H9 (cell line): ENCODE measurements at regions not wholly inside any gene's neighbourhood (a gene's known extent, or its start where the extent isn't known, plus 50 kb on each side); places are given as distances from the start of the nearest gene placed in this dataset.

Experiments used
- DNase-seq: peaks from one replicate; pipeline ENCODE4 v3.0.0-alpha.2; 2017
- H2AFZ ChIP-seq: one replicate; pipeline ENCODE4 v1.6.1; 2013; ENCODE audit warnings: mild to moderate bottlenecking, low read length, control low read depth, moderate library complexity
- H2AK5ac ChIP-seq: 2 replicates; pipeline ENCODE4 v1.6.1; 2013; ENCODE audit warnings: low read length, control low read depth, mixed read lengths; ENCODE audit not compliant: insufficient read length
- H2BK120ac ChIP-seq: one replicate; pipeline ENCODE4 v1.6.1; 2013; ENCODE audit warnings: low read depth, mild to moderate bottlenecking, low read length, control low read depth, inconsistent platforms; ENCODE audit not compliant: poor library complexity, severe bottlenecking
- H2BK12ac ChIP-seq: 2 replicates; pipeline ENCODE4 v1.6.1; 2013; ENCODE audit warnings: low read length, control low read depth, mixed read lengths, low read depth; ENCODE audit not compliant: insufficient read length
- H2BK15ac ChIP-seq: 2 replicates; pipeline ENCODE4 v1.6.1; 2013; ENCODE audit warnings: low read depth, low read length, control low read depth
- H2BK20ac ChIP-seq: one replicate; pipeline ENCODE4 v1.6.1; 2013; ENCODE audit warnings: low read depth, mild to moderate bottlenecking, low read length, control low read depth, inconsistent platforms; ENCODE audit not compliant: poor library complexity, severe bottlenecking
- H2BK5ac ChIP-seq: 2 replicates; pipeline ENCODE4 v1.6.1; 2013; ENCODE audit warnings: low read length, control low read depth, mixed read lengths; ENCODE audit not compliant: insufficient read length
- H3K14ac ChIP-seq: 2 replicates; pipeline ENCODE4 v1.6.1; 2013; ENCODE audit warnings: low read length, control low read depth; ENCODE audit not compliant: insufficient read depth
- H3K18ac ChIP-seq: 2 replicates; pipeline ENCODE4 v1.6.1; 2013; ENCODE audit warnings: low read depth, mild to moderate bottlenecking, mixed read lengths, low read length, control low read depth; ENCODE audit not compliant: insufficient read length
- H3K23ac ChIP-seq: 2 replicates; pipeline ENCODE4 v1.6.1; 2013; ENCODE audit warnings: low read length, control low read depth, mixed read lengths, low read depth; ENCODE audit not compliant: insufficient read length
- H3K23me2 ChIP-seq: 2 replicates; pipeline ENCODE4 v1.6.1; 2013; ENCODE audit warnings: low read depth, mild to moderate bottlenecking, mixed read lengths, low read length, control low read depth; ENCODE audit not compliant: insufficient read length, poor library complexity, severe bottlenecking
- H3K27ac ChIP-seq: 2 replicates; pipeline ENCODE4 v1.5.1; 2013; ENCODE audit warnings: low read length, control low read depth, mixed read lengths, low read depth; ENCODE audit not compliant: insufficient read length
- H3K27me3 ChIP-seq: 2 replicates; pipeline ENCODE4 v1.6.1; 2013; ENCODE audit warnings: low read length, control low read depth, inconsistent platforms; ENCODE audit not compliant: insufficient read depth
- H3K4ac ChIP-seq: 2 replicates; pipeline ENCODE4 v1.6.1; 2013; ENCODE audit warnings: low read depth, mild to moderate bottlenecking, control low read depth, inconsistent platforms, low read length, moderate library complexity
- H3K4me1 ChIP-seq: 2 replicates; pipeline ENCODE4 v1.6.1; 2013; ENCODE audit warnings: low read length, control low read depth, inconsistent platforms; ENCODE audit not compliant: insufficient read depth
- H3K4me2 ChIP-seq: 2 replicates; pipeline ENCODE4 v1.6.1; 2013; ENCODE audit warnings: low read length, control low read depth, mixed read lengths; ENCODE audit not compliant: insufficient read length, insufficient read depth
- H3K56ac ChIP-seq: 2 replicates; pipeline ENCODE4 v1.6.1; 2013; ENCODE audit warnings: low read depth, mild to moderate bottlenecking, mixed read lengths, low read length, control low read depth; ENCODE audit not compliant: insufficient read length
- H3K79me1 ChIP-seq: 2 replicates; pipeline ENCODE4 v1.6.1; 2013; ENCODE audit warnings: low read depth, mild to moderate bottlenecking, moderate library complexity, low read length, control low read depth, inconsistent platforms; ENCODE audit not compliant: insufficient read depth, poor library complexity, severe bottlenecking
- H3K79me2 ChIP-seq: 2 replicates; pipeline ENCODE4 v1.6.1; 2013; ENCODE audit warnings: low read length, control low read depth, inconsistent platforms; ENCODE audit not compliant: insufficient read depth
- H3K9ac ChIP-seq: 2 replicates; pipeline ENCODE4 v1.6.1; 2013; ENCODE audit warnings: low read length, control low read depth, mixed read lengths; ENCODE audit not compliant: insufficient read length; ENCODE audit errors: extremely low read depth
- H3K9me3 ChIP-seq: one replicate; pipeline ENCODE4 v1.6.1; 2013; ENCODE audit warnings: low read depth, low read length, inconsistent platforms; ENCODE audit not compliant: control insufficient read depth
- H3T11ph ChIP-seq: one replicate; pipeline ENCODE4 v1.6.1; 2013; ENCODE audit warnings: mild to moderate bottlenecking, low read length, control low read depth, inconsistent platforms
- H4K20me1 ChIP-seq: one replicate; pipeline ENCODE4 v1.6.1; 2013; ENCODE audit not compliant: control insufficient read depth, insufficient read length, insufficient read depth
- H4K5ac ChIP-seq: 2 replicates; pipeline ENCODE4 v1.6.1; 2013; ENCODE audit warnings: low read depth, mild to moderate bottlenecking, mixed read lengths, low read length, control low read depth; ENCODE audit not compliant: insufficient read length
- H4K8ac ChIP-seq: replicated peaks from 2 replicates; pipeline ENCODE4 v1.6.1; 2013; ENCODE audit warnings: low read length, control low read depth, mixed read lengths, low read depth; ENCODE audit not compliant: insufficient read length
- H4K91ac ChIP-seq: 2 replicates; pipeline ENCODE4 v1.6.1; 2013; ENCODE audit warnings: low read depth, mild to moderate bottlenecking, moderate library complexity, mixed read lengths, low read length, control low read depth; ENCODE audit not compliant: insufficient read length
- H3K27ac Mint-ChIP-seq, 3 experiments: 2 replicates in 2 of 3; 3 replicates in 1 of 3; pipeline ENCODE4 v1.8.0; 2020 to 2021; ENCODE audit warnings: mixed read lengths in 3 of 3, mild to moderate bottlenecking in 1 of 3, moderate library complexity in 1 of 3
- H3K27me3 Mint-ChIP-seq: 2 replicates; pipeline ENCODE4 v1.8.0; 2021; ENCODE audit warnings: low read depth, mild to moderate bottlenecking, moderate library complexity, mixed read lengths
- H3K36me3 Mint-ChIP-seq, 3 experiments: 2 replicates in 2 of 3; 3 replicates in 1 of 3; pipeline ENCODE4 v1.8.0; 2020 to 2021; ENCODE audit warnings: low read depth in 3 of 3, mixed read lengths in 3 of 3; ENCODE audit not compliant: insufficient read depth in 1 of 3
- H3K4me1 Mint-ChIP-seq, 2 experiments: 2 replicates each; pipeline ENCODE4 v1.8.0; 2020; ENCODE audit warnings: mixed read lengths in 2 of 2
- H3K4me3 Mint-ChIP-seq, 2 experiments: 2 replicates in 1 of 2; 3 replicates in 1 of 2; pipeline ENCODE4 v1.8.0; 2020 to 2021; ENCODE audit warnings: mild to moderate bottlenecking in 2 of 2, mixed read lengths in 2 of 2, moderate library complexity in 1 of 2
- H3K9me3 Mint-ChIP-seq, 2 experiments: 2 replicates in 1 of 2; 3 replicates in 1 of 2; pipeline ENCODE4 v1.8.0; 2020; ENCODE audit warnings: mild to moderate bottlenecking in 2 of 2, mixed read lengths in 2 of 2, moderate library complexity in 1 of 2
- CTCF ChIP-seq: fragments of 200-600 bp; sonication (generic); conservative IDR thresholded peaks from 3 replicates; pipeline ENCODE4 v1.8.0; 2021; ENCODE audit warnings: antibody characterized with exemption, mild to moderate bottlenecking
- WGBS: extraction: QIAGEN DNeasy Blood & Tissue Kit; methylation state at CpG from one replicate; pipeline ENCODE4 v1.1.7; 2013; ENCODE audit warnings: missing lambda C conversion rate, low lambda C conversion rate, mixed read lengths; ENCODE audit not compliant: insufficient read length; ENCODE audit errors: extremely low coverage; 5-methylcytosine and 5-hydroxymethylcytosine counted together

DNA sequence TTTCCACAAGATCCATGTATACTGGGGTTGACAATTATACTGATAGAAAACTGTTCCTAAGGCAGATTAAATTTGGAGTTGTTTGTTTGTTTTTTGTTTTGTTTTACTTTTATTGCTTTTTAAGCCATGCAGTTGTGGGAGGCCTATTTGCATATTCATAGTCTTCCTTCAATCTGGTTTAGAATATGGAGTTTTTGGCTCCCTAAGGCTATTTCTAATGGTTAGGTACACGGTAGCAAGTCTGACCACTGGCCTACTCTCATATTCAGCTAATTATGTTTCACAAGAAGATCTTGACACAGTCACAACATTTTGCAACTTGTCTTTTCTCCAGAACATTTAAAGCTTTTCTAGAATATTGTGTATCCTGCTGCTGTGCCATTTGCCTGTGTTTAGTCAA is 725.5 kb downstream of the PCDH18 start:
- Histone ChIP-seq H3K4ac (no peak overlapping the region), H3K23me2 (no peaks in the 10 kb centered on the region), H3K9ac (no peak overlapping the region), H4K8ac (no peak overlapping the region), H3K23ac (no peak overlapping the region), H2BK5ac (no peak overlapping the region), H3K79me2 (no peaks in the 10 kb centered on the region), H2AFZ (no peak overlapping the region), H3K27me3 (no peaks in the 10 kb centered on the region; the same call in 1 of the 2 replicates), H2BK15ac (no peak overlapping the region), H4K5ac (no peak overlapping the region), H3K9me3 (no peaks in the 10 kb centered on the region), H2AK5ac (no peak overlapping the region), H3K4me1 (peaks cover 3% of the 10 kb centered on the region; the same call in 1 of the 2 replicates), H4K91ac (no peak overlapping the region), H4K20me1 (no peaks in the 10 kb centered on the region), H3T11ph (no peak overlapping the region), H3K56ac (no peak overlapping the region), H3K79me1 (no peaks in the 10 kb centered on the region), H3K27ac (no peak overlapping the region), H3K4me2 (no peak overlapping the region), H2BK120ac (no peak overlapping the region), H2BK20ac (no peak overlapping the region), H2BK12ac (no peak overlapping the region), H3K18ac (no peak overlapping the region), H3K14ac (no peak overlapping the region)
- WGBS = no CpG with 5 or more reads among the region's 1 CpG
- no peak overlapping the region for H3K4me3 Mint-ChIP-seq
- peaks cover 19 to 29% (median 19%) of the 10 kb centered on the region in 3 experiments for H3K36me3 Mint-ChIP-seq
- TF ChIP-seq CTCF = no peak
- H3K4me1 Mint-ChIP-seq = peaks cover 17 to 19% of the 10 kb centered on the region in 2 experiments
- no peak for DNase-seq
- H3K27me3 Mint-ChIP-seq = no peaks in the 10 kb centered on the region
- no peak overlapping the region for H3K27ac Mint-ChIP-seq
- H3K9me3 Mint-ChIP-seq = peaks cover 15 to 17% of the 10 kb centered on the region in 2 experiments
